Stimulated activated CD8-positive, alpha-beta memory T cell treated with anti-CD3 and anti-CD28 coated beads, Interleukin-4, amount 100 ng/mL, for 48 hours (primary cell): ENCODE measurements at regions not wholly inside any gene's neighbourhood (a gene's known extent, or its start where the extent isn't known, plus 50 kb on each side); places are given as distances from the start of the nearest gene placed in this dataset.

Experiments
- DNase-seq: peaks from one replicate; pipeline ENCODE4 v3.0.0-alpha.2; 2020

DNA sequence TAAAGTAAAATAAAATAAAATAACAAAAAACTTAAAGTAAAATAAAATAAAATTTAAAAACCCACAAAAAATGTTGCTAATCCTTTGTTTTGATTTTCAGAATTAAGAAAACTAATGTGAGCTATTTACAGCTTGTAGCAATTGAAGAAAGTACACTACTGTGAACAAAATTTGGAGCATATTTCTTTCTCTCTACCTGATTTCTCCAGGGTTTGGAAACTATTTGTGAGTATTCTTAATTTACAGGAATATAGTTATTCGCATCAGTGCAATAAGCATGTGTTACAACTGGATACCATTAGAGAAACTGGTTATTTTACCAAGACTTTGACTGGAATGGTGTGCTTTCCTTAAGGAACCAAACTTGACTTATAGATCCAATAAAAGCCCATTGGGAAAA, 86.1 kb upstream of the CNOT2 start:
- no peak for DNase-seq

DNA sequence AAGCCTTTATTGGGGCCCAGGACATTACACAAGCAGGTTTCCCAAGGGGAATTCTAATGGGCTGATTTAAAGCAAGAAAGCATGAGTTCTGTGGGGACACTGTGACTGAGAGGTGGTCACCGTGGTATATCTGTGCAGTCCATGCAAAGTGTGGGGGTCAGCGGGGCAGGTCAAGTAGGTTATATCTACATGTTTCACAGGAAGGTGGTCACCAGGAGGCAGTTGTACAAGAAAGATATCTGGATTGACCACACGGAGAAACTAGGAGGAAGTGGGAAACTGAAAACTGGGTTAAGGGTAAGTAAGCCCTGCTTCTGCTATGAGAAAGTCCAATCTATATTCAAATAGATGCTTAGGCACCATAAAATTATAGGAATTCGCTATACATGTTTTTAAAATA, 77.8 kb upstream of the CNOT2 start:
- DNase-seq = no peak

DNA sequence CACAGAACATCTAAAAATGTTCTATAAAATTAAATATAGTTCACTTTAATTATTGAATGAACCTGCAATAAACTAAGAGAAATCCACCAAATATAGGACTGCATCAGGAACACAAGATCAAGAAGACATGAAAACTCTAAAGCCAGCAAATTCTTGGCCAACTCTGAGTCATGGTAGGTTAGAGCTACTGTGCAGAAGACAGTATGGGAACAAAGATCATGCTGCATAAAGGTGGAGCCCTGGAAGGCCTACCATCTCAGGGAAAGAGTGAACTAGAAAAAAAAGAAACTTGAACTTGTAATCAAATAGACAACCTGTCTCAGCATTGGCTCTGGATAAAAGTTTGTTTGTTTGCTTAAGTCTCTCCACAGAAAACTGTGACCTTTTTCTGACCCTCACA, 66.9 kb upstream of the CNOT2 start:
- DNase-seq = no peak

DNA sequence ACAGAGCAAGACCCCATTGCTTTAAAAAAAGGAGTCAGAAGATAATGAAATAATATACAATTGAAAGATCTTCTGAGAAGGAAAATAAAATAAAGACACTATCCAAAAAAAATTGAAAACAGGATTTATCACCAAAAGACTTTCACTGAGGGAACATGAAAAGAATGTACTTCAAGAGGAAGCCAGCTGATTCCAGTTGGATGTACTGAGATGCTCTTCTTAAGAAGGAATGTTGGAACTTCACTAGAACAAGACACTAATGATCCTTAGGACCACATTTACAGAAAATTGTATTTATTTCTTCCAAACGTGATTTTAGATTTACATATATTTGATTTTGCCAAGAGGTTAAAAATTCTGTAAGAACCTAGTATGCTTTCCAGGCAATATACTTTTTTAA, 65.6 kb upstream of the CNOT2 start:
- no peak for DNase-seq

DNA sequence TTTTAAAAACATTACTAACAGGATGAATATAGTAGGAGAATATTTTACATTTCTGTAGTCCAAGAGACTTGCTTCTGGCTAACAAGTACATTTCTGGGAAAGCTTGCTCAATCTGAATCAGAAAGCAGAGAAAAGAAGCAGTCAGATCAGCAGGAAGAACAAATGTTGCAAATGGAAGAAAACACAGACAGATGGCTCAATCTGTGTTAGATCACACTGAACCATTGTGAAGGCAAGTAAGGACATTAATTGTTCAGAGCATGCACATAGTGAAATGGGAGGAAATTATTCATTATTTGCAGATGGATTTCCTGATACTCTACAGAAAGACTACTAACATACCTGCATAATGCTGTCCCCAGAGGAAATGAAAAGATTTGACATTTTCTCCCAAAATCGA, 65.2 kb upstream of the CNOT2 start:
- no peak for DNase-seq

DNA sequence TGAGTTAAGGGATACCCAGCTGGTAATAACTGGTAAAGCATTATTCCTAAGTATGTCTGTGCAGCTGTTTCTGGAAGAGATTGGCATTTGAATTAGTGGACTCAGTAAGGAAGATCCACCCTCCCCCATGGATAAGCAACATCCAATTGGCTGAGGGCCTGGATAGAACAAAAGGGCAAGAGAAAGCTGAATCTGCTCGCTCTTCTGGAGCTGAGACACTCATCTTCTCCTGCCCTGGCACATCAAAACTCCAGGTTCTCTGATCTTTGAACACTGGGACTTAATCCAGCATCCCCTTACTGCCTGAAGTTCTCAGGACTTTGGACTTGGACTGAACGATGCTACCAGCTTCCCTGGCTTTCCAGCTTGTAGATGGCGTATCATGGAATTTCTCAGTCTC, 63.1 kb upstream of the CNOT2 start:
- DNase-seq = no peak

DNA sequence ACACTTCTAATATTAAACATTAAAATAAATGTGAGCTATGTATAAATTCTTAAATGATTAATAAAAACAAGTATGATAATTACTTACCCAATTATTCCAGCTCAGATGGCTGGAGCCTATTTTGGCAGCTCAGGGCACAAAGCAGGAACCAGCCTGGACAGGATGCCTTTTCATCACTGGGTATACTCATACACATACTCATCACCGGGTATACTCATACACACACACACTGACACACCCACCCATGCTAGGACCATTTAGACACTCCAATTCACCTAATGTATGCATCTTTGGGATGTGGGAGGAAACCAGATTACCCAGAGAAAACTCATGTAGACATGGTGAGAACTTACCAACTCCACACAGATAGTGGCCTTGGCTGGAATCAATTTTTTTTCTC, 57.9 kb upstream of the CNOT2 start:
- DNase-seq = no peak

DNA sequence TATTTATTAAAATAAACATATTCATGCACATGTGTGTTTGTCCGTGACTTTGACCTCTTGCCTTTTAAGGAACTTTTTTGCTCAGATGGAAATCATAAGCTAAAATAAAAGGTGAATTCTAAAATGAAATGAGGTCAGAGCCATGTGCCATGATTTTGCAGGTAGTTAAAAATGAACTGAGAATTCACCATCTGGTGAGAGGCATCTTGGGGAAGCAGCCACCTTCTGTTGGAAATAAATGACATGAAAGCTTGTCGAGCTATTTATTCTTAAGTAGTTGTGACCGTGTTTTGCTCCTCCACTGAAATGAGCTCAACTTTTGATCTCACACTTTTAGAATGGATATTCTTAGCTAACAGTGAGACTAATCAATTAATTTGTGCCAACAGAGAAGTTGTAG, 56.8 kb upstream of the CNOT2 start:
- DNase-seq = no peak

DNA sequence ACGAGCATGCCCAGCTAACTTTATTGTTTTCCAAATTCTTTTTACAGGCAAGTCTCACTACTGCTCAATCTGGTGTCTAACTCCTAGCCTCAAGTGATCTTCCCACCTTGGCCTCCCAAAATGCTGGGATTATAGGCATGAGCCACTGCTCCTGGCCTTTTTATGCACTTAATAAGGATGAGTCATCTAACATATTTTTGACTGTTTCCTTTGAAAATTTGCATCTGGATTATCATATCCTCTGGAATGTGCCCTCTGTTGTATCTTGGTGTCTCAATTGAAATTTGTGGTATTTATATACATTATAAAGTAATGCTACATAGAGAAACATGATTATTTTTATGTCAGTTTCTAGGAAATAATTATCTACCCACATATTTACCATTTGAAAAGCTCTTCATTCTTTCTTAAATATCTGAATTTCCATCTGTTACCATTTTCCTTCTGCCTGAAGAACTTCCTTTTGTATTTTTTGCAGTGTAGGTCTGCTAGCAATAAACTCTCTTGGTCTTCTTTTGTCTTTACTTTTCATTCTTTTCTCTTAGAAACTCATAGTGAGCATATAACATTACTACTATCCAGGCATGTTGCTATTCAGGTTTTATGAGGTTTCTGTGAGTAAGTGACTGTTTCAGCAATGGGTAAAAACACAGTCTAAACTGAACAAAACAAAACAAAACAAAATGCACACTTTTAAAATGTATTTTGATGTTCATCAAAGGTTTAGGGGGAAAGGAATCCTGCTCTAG, 52.8 kb upstream of the CNOT2 start:
- DNase-seq = no peak
